ENCODE measurements at regions not wholly inside any gene's neighbourhood (a gene's known extent, or its start where the extent isn't known, plus 50 kb on each side); places are given as distances from the start of the nearest gene placed in this dataset.

- DNase-seq: no peak
Measured at GRCh38 chr10:71023704-71024283, 135.4 kb upstream of the PCBD1 start.

GRCh38 chr10:71024490-71024889 lies 136.1 kb upstream of the PCBD1 start:
- DNase-seq: no peak

GRCh38 chr10:71025535-71025934 lies 137.2 kb upstream of the PCBD1 start:
- DNase-seq: no peak

- no peak for DNase-seq
Measured at GRCh38 chr10:71028066-71028465, 139.7 kb upstream of the PCBD1 start.

- DNase-seq: no peak
Measured at GRCh38 chr10:71029411-71029892, 141.1 kb upstream of the PCBD1 start.

GRCh38 chr10:71029907-71030306 lies 141.5 kb upstream of the PCBD1 start:
- no peak for DNase-seq

- DNase-seq: no peak
Measured at GRCh38 chr10:71031026-71031425, 142.7 kb upstream of the PCBD1 start.

GRCh38 chr10:71031603-71032002 lies 143.2 kb upstream of the PCBD1 start:
- no peak for DNase-seq

GRCh38 chr10:71032887-71033286 lies 144.5 kb upstream of the PCBD1 start:
- no peak for DNase-seq

- no peak for DNase-seq
Measured at GRCh38 chr10:71033396-71033980, 145.1 kb upstream of the PCBD1 start.

GRCh38 chr10:71035511-71036296 lies 147.3 kb upstream of the PCBD1 start:
- no peak for DNase-seq

GRCh38 chr10:71036297-71036966 lies 148.1 kb upstream of the PCBD1 start:
- no peak for DNase-seq

- no peak for DNase-seq
Measured at GRCh38 chr10:71038091-71038633, 149.8 kb upstream of the PCBD1 start.

- no peak for DNase-seq
Measured at GRCh38 chr10:71038921-71039320, 150.6 kb upstream of the PCBD1 start.

- no peak for DNase-seq
Measured at GRCh38 chr10:71039551-71039950, 151.2 kb upstream of the PCBD1 start.

- no peak for DNase-seq
Measured at GRCh38 chr10:71040343-71040742, 152.0 kb upstream of the PCBD1 start.

- no peak for DNase-seq
Measured at GRCh38 chr10:71040846-71041605, 152.7 kb upstream of the PCBD1 start.

GRCh38 chr10:71042216-71042615 lies 153.9 kb upstream of the PCBD1 start:
- DNase-seq: no peak

- no peak for DNase-seq
Measured at GRCh38 chr10:71042699-71043098, 154.3 kb upstream of the PCBD1 start.

GRCh38 chr10:71043858-71044257 lies 155.5 kb upstream of the PCBD1 start:
- DNase-seq: no peak

GRCh38 chr10:71044720-71045119 lies 156.4 kb upstream of the PCBD1 start:
- no peak for DNase-seq
